ENCODE measurements at regions not wholly inside any gene's neighbourhood (a gene's known extent, or its start where the extent isn't known, plus 50 kb on each side); places are given as distances from the start of the nearest gene placed in this dataset.

- intact Hi-C loops (cut with DNase I; ENCODE audit: low total_unique reads) = no loop called here
- WGBS, 2 donors = 71 to 93% methylated on average over 2 of the region's 2 CpGs
- DNase-seq = no peak
These were observed 373.5 kb downstream of the SEMA3D start for GRCh38 chr7:84813376-84813775.

GRCh38 chr7:84812021-84812420, 374.8 kb downstream of the SEMA3D start:
- DNase-seq = no peak
- no peaks in the 10 kb centered on the region for H3K36me3 ChIP-seq (ENCODE audit: low read depth, missing control alignments)
- intact Hi-C loops (cut with DNase I; ENCODE audit: low total_unique reads) = no loop called here
- H3K4me3 ChIP-seq = no peak overlapping the region
- H3K27me3 ChIP-seq = no peaks in the 10 kb centered on the region
- TF ChIP-seq CTCF (IDR thresholded peaks at IDR 0.05) (no peak), POLR2A (IDR thresholded peaks at IDR 0.05) (no peak)
- WGBS, 2 donors = 49 to 52% methylated on average over 2 of the region's 2 CpGs
- H3K27ac ChIP-seq = no peak overlapping the region
- peaks cover 4% of the 10 kb centered on the region for H3K4me1 ChIP-seq
- no peaks in the 10 kb centered on the region for H3K9me3 ChIP-seq

More at GRCh38 chr7:84813376-84813775, 373.5 kb downstream of the SEMA3D start:
- Histone ChIP-seq H3K9me3 (no peaks in the 10 kb centered on the region), H3K27ac (no peak overlapping the region), H3K4me3 (no peak overlapping the region), H3K36me3 (ENCODE audit: low read depth, missing control alignments) (no peaks in the 10 kb centered on the region), H3K27me3 (no peaks in the 10 kb centered on the region), H3K4me1 (peaks cover 4% of the 10 kb centered on the region)
- no peak for TF ChIP-seq CTCF (IDR thresholded peaks at IDR 0.05)
- no peak for TF ChIP-seq POLR2A (IDR thresholded peaks at IDR 0.05)

GRCh38 chr7:84811362-84811761, 375.5 kb downstream of the SEMA3D start:
- intact Hi-C loops (cut with DNase I; ENCODE audit: low total_unique reads) = no loop called here
- H3K36me3 ChIP-seq (ENCODE audit: low read depth, missing control alignments) = no peaks in the 10 kb centered on the region
- no peak overlapping the region for H3K4me3 ChIP-seq
- H3K27ac ChIP-seq = no peak overlapping the region
- peaks cover 4% of the 10 kb centered on the region for H3K4me1 ChIP-seq
- no peaks in the 10 kb centered on the region for H3K27me3 ChIP-seq
- no peak for DNase-seq
- WGBS, 2 donors = 48 to 56% methylated on average over 1 of the region's 1 CpG
- TF ChIP-seq CTCF (IDR thresholded peaks at IDR 0.05) (no peak), POLR2A (IDR thresholded peaks at IDR 0.05) (no peak)
- no peaks in the 10 kb centered on the region for H3K9me3 ChIP-seq

- H3K27me3 ChIP-seq = no peaks in the 10 kb centered on the region
- no peak overlapping the region for H3K27ac ChIP-seq
- TF ChIP-seq CTCF (IDR thresholded peaks at IDR 0.05) (no peak), POLR2A (IDR thresholded peaks at IDR 0.05) (no peak)
- H3K4me1 ChIP-seq = peaks cover 4% of the 10 kb centered on the region
- 32 to 48% methylated on average over 1 of the region's 1 CpG for WGBS, 2 donors
- intact Hi-C loops (cut with DNase I; ENCODE audit: low total_unique reads) = no loop called here
- no peak for DNase-seq
- H3K9me3 ChIP-seq = no peaks in the 10 kb centered on the region
- no peaks in the 10 kb centered on the region for H3K36me3 ChIP-seq (ENCODE audit: low read depth, missing control alignments)
- no peak overlapping the region for H3K4me3 ChIP-seq
These were observed 377.0 kb downstream of the SEMA3D start for GRCh38 chr7:84809877-84810276.

GRCh38 chr7:84803979-84804378, 382.9 kb downstream of the SEMA3D start:
- H3K27ac ChIP-seq = no peak overlapping the region
- H3K36me3 ChIP-seq (ENCODE audit: low read depth, missing control alignments) = no peaks in the 10 kb centered on the region
- no peaks in the 10 kb centered on the region for H3K4me1 ChIP-seq
- H3K4me3 ChIP-seq = no peak overlapping the region
- DNase-seq = no peak
- 56 to 66% methylated on average over 3 of the region's 3 CpGs for WGBS, 2 donors
- no peak for TF ChIP-seq CTCF (IDR thresholded peaks at IDR 0.05)
- no peak for TF ChIP-seq POLR2A (IDR thresholded peaks at IDR 0.05)
- H3K9me3 ChIP-seq = no peaks in the 10 kb centered on the region
- intact Hi-C loops (cut with DNase I; ENCODE audit: low total_unique reads) = no loop called here
- H3K27me3 ChIP-seq = no peaks in the 10 kb centered on the region
